Spleen (tissue), 7 donors: ENCODE measurements at regions not wholly inside any gene's neighbourhood (a gene's known extent, or its start where the extent isn't known, plus 50 kb on each side); places are given as distances from the start of the nearest gene placed in this dataset.

ENCODE experiments used
- POLR2A ChIP-seq, 3 donors: fragments of 450-650 bp; IDR thresholded peaks; one replicate each; pipeline ENCODE4 v1.5.1; 2017; ENCODE audit warnings: antibody characterized with exemption in 3 of 3, mild to moderate bottlenecking in 1 of 3
- POLR2AphosphoS5 ChIP-seq, 3 donors: sonication (generic); formaldehyde crosslinking; IDR thresholded peaks; one replicate each; pipeline ENCODE4 v1.5.1; 2017; ENCODE audit warnings: antibody characterized with exemption in 3 of 3
- TF ChIP-seq, protein P1 (sequence below), 11 experiments: fragments of 200-600 bp in 7 of 11; fragments of 450-650 bp in 4 of 11; sonication (generic) in 4 of 11; IDR thresholded peaks in 8 of 11; conservative IDR thresholded peaks in 3 of 11; 1 replicate in 7 of 11; 2 replicates in 4 of 11; pipeline versions ENCODE4 v1.4.0 to v1.8.0; 2016 to 2021; ENCODE audit warnings: antibody characterized with exemption in 11 of 11, inconsistent platforms in 4 of 11, mild to moderate bottlenecking in 1 of 11
- donor health status: DM: no; HTN: no; CAD: no; lungs with moderate emphysema.
- donor health status: DM: no; HTN: no; CAD: no.
- donor health status: DM: no; HTN: no; CAD: no.

DNA sequence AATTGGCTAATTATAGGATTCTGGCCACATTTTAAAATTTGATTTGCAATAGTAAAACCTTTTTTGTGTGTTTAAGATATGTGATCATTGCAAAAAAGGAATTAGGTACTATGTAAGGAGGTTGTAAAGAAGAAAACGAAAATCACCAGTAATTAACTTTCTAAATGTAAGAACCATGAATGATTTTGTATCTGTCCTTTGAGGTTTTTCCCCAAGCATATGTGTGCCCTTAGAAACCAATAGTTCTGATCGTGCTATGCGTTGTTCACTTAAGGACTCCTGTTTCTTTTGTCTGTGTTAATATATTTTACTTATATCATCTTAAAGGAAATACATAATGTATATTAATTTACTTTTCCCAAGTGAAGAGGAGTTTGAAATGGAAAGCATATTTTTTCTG lies 410.2 kb downstream of the PSAT1 start:
- TF ChIP-seq, protein P1, sequence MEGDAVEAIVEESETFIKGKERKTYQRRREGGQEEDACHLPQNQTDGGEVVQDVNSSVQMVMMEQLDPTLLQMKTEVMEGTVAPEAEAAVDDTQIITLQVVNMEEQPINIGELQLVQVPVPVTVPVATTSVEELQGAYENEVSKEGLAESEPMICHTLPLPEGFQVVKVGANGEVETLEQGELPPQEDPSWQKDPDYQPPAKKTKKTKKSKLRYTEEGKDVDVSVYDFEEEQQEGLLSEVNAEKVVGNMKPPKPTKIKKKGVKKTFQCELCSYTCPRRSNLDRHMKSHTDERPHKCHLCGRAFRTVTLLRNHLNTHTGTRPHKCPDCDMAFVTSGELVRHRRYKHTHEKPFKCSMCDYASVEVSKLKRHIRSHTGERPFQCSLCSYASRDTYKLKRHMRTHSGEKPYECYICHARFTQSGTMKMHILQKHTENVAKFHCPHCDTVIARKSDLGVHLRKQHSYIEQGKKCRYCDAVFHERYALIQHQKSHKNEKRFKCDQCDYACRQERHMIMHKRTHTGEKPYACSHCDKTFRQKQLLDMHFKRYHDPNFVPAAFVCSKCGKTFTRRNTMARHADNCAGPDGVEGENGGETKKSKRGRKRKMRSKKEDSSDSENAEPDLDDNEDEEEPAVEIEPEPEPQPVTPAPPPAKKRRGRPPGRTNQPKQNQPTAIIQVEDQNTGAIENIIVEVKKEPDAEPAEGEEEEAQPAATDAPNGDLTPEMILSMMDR (IDR thresholded peaks at IDR 0.05 in 8 of 11, conservative IDR thresholded peaks at IDR 0.05 in 3 of 11): no peak
- TF ChIP-seq POLR2AphosphoS5 (IDR thresholded peaks at IDR 0.05) (no peak), POLR2A (IDR thresholded peaks at IDR 0.05) (no peak)
